NT2/D1 (cell line): ENCODE measurements at regions not wholly inside any gene's neighbourhood (a gene's known extent, or its start where the extent isn't known, plus 50 kb on each side); places are given as distances from the start of the nearest gene placed in this dataset.

ENCODE experiments used
- SUZ12 ChIP-seq: IDR thresholded peaks from 2 replicates; pipeline ENCODE4 v1.6.1; 2011; ENCODE audit not compliant: insufficient read length, insufficient read depth; ENCODE audit errors: extremely low read depth
- YY1 ChIP-seq: IDR thresholded peaks from 2 replicates; pipeline ENCODE4 v1.6.1; 2011; ENCODE audit not compliant: insufficient read length, insufficient read depth

DNA sequence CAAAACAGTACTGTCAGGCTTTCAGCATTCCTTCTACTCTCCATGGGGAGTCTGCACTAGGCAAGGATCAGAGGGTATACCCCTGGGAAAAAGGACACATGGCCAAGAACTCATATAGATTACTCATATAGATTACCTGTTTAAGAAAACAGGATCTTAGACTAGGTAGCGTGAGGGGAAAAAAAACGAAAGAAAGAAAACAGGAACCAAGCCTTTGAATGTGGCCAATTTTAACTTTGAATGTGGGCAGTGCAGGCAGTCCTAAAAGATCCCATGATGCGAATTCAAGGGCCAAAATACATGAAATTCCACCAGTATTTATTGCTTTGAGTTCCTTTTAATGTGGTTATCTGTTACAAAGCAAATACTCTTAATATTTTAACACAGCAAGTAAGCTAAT lies 108.6 kb upstream of the TAC1 start:
- TF ChIP-seq YY1 (no peak), SUZ12 (no peak)
